HepG2 (cell line): ENCODE measurements at regions not wholly inside any gene's neighbourhood (a gene's known extent, or its start where the extent isn't known, plus 50 kb on each side); places are given as distances from the start of the nearest gene placed in this dataset.

Source experiments
- ATAC-seq: fragments of 200-7000 bp; cut with Tn5 transposase; 3 replicates; pipeline ENCODE4 v1.9.1; 2020; ENCODE audit warnings: mild to moderate bottlenecking, moderate library complexity
- BruUV-seq: library from RNA; stranded (reverse); fragments of 400-500 nt; replicated peaks from 2 replicates; lab custom pipeline; 2021; lab: Mats Ljungman, UMichigan
- CTCF ChIA-PET: fragments of 300-600 bp; formaldehyde crosslinking; extraction: SDS; loops from one replicate; lab custom pipeline; 2021; ENCODE audit warnings: low total read pairs, inconsistent platforms, low intra/inter-chr PET ratio; lab: Yijun Ruan, JAX
- POLR2A ChIA-PET: fragments of 350-600 bp; sonication (Branson Sonifier 250); formaldehyde crosslinking; loops from one replicate; lab custom pipeline; 2020; ENCODE audit warnings: antibody characterized with exemption, inconsistent platforms; lab: Yijun Ruan, JAX
- DNase-seq: peaks from one replicate; pipeline ENCODE4 v3.0.0-alpha.2; 2015; ENCODE audit warnings: low spot score
- FAIRE-seq: peaks from 3 replicates; lab custom pipeline; 2011; peaks lifted over from hg19 to GRCh38; lab: Jason Lieb, UNC
- H2AFZ ChIP-seq: one replicate; pipeline ENCODE4 v1.6.1; 2011; ENCODE audit warnings: low read length, inconsistent platforms
- H3K27ac ChIP-seq: fragments of 300-600 bp; 3 replicates; pipeline ENCODE4 v1.8.0; 2011; ENCODE audit warnings: mixed run types, mild to moderate bottlenecking, mixed read lengths, low read length, inconsistent platforms; ENCODE audit not compliant: insufficient read depth; ENCODE audit errors: extremely low read length
- H3K27me3 ChIP-seq, 2 experiments: fragments of 200-600 bp in 1 of 2; 2 replicates in 1 of 2; 3 replicates in 1 of 2; pipeline versions ENCODE4 v1.6.0 to v1.8.0; 2011; ENCODE audit warnings: low read length in 2 of 2, mild to moderate bottlenecking in 2 of 2, moderate library complexity in 2 of 2, inconsistent platforms in 1 of 2; ENCODE audit not compliant: insufficient read depth in 2 of 2, control insufficient read depth in 1 of 2
- H3K36me3 ChIP-seq, 2 experiments: fragments of 200-600 bp in 1 of 2; replicated peaks in 1 of 2; 2 replicates in 1 of 2; 3 replicates in 1 of 2; pipeline versions ENCODE4 v1.5.1 to v1.8.0; 2011; ENCODE audit warnings: low read length in 2 of 2, inconsistent platforms in 1 of 2; ENCODE audit not compliant: insufficient read depth in 2 of 2, control insufficient read depth in 1 of 2
- H3K4me1 ChIP-seq: 2 replicates; pipeline ENCODE4 v1.5.1; 2012; ENCODE audit warnings: low read length, inconsistent platforms; ENCODE audit not compliant: insufficient read depth
- H3K4me2 ChIP-seq: 2 replicates; pipeline ENCODE4 v1.6.0; 2011; ENCODE audit warnings: low read depth, low read length, inconsistent platforms
- H3K4me3 ChIP-seq, 3 experiments: fragments of 200-600 bp in 1 of 3; sonication (generic), shearing (Covaris generic) in 1 of 3; replicated peaks in 1 of 3; 2 replicates each; pipeline ENCODE4 v1.5.1; 2011 to 2016; ENCODE audit warnings: low read length in 3 of 3, inconsistent platforms in 2 of 3, low read depth in 2 of 3, mild to moderate bottlenecking in 2 of 3, control low read depth in 1 of 3, mixed read lengths in 1 of 3; ENCODE audit not compliant: insufficient read depth in 1 of 3
- H3K79me2 ChIP-seq: one replicate; pipeline ENCODE4 v1.6.1; 2011; ENCODE audit warnings: low read length, inconsistent platforms; ENCODE audit not compliant: insufficient read depth
- H3K9ac ChIP-seq: 2 replicates; pipeline ENCODE4 v1.6.0; 2011; ENCODE audit warnings: mild to moderate bottlenecking, low read depth, low read length, inconsistent platforms; ENCODE audit not compliant: insufficient read depth
- H3K9me3 ChIP-seq: 2 replicates; pipeline ENCODE4 v1.5.1; 2012; ENCODE audit warnings: mild to moderate bottlenecking, low read length
- H4K20me1 ChIP-seq: 2 replicates; pipeline ENCODE4 v1.6.0; 2011; ENCODE audit warnings: inconsistent platforms, mild to moderate bottlenecking, low read length, moderate library complexity; ENCODE audit not compliant: insufficient read depth
- AGO1 ChIP-seq: fragments of 200-400 bp; formaldehyde crosslinking; IDR thresholded peaks from 2 replicates; pipeline ENCODE4 v1.6.1; 2017; ENCODE audit warnings: mild to moderate bottlenecking, low read depth, low read length, moderate library complexity; ENCODE audit not compliant: poor library complexity, severe bottlenecking
- IRF2 ChIP-seq: IDR thresholded peaks from 2 replicates; pipeline ENCODE4 v1.6.1; 2018; ENCODE audit warnings: missing genetic modification reagents, missing compliant biosample characterization
- PREB ChIP-seq: sonication (generic); formaldehyde crosslinking; IDR thresholded peaks from 2 replicates; pipeline ENCODE4 v1.4.0; 2020; ENCODE audit warnings: missing genetic modification reagents
- SALL1 ChIP-seq: sonication (generic); formaldehyde crosslinking; IDR thresholded peaks from 2 replicates; pipeline ENCODE4 v1.8.0; 2022; ENCODE audit warnings: mild to moderate bottlenecking, missing genetic modification reagents
- THAP7 ChIP-seq: sonication (generic); formaldehyde crosslinking; IDR thresholded peaks from 2 replicates; pipeline ENCODE4 v1.8.1; 2023; ENCODE audit warnings: mild to moderate bottlenecking, missing genetic modification reagents
- TRIM22 ChIP-seq: fragments of 450-650 bp; IDR thresholded peaks from 2 replicates; pipeline ENCODE4 v1.6.1; 2017
- ZNF143 ChIP-seq: sonication (generic); formaldehyde crosslinking; IDR thresholded peaks from 2 replicates; pipeline ENCODE4 v1.4.0; 2020; ENCODE audit warnings: missing genetic modification reagents
- ZNF225 ChIP-seq: sonication (generic); formaldehyde crosslinking; IDR thresholded peaks from 2 replicates; pipeline ENCODE4 v1.4.0; 2020; ENCODE audit warnings: mild to moderate bottlenecking, missing genetic modification reagents
- ZNF329 ChIP-seq: sonication (generic); formaldehyde crosslinking; IDR thresholded peaks from 2 replicates; pipeline ENCODE4 v1.9.0; 2021; ENCODE audit warnings: low read depth, mild to moderate bottlenecking, missing genetic modification reagents
- ZNF383 ChIP-seq: sonication (generic); formaldehyde crosslinking; IDR thresholded peaks from 2 replicates; pipeline ENCODE4 v1.4.0; 2020; ENCODE audit warnings: missing genetic modification reagents, mild to moderate bottlenecking, borderline replicate concordance
- WGBS: methylation state at CpG from one replicate; pipeline ENCODE4 v1.1.6; 2017; ENCODE audit warnings: low lambda C conversion rate; 5-methylcytosine and 5-hydroxymethylcytosine counted together
- in situ Hi-C: cut with HindIII; loops from 2 replicates; pipeline ENCODE4 v1.10.0; 2017; ENCODE audit warnings: low pct_unique_long_range_greater_than_20kb; ENCODE audit not compliant: extremely low pct_ligation_motif_present
- intact Hi-C: fragments of 100-400 bp; cut with micrococcal nuclease; formaldehyde crosslinking; loops from one replicate; pipeline ENCODE4 v1.10.0; 2022; ENCODE audit not compliant: unreplicated experiment

GRCh38 chr6:65948062-65948461 lies 241.0 kb upstream of the EYS start:
- ChIA-PET POLR2A (no interaction called here), CTCF (no interaction called here)
- H3K36me3 ChIP-seq, result no peaks in the 10 kb centered on the region
- H3K79me2 ChIP-seq, result no peaks in the 10 kb centered on the region
- H3K9ac ChIP-seq, result no peak overlapping the region
- intact Hi-C loops (no loop called here), in situ Hi-C loops (no loop called here)
- ATAC-seq, result no peak
- H3K4me3 ChIP-seq, result no peak overlapping the region
- H3K27me3 ChIP-seq, result no peaks in the 10 kb centered on the region
- no TSS peak for BruUV-seq
- H3K9me3 ChIP-seq, result no peaks in the 10 kb centered on the region
- DNase-seq, result no peak
- H4K20me1 ChIP-seq, result no peaks in the 10 kb centered on the region
- H3K27ac ChIP-seq, result no peak overlapping the region
- no peak for FAIRE-seq
- TF ChIP-seq THAP7 (no peak), IRF2 (CRISPR knock-in tag) (no peak), ZNF329 (CRISPR knock-in tag) (no peak), TRIM22 (no peak), ZNF225 (CRISPR knock-in tag) (no peak), PREB (CRISPR knock-in tag) (no peak), AGO1 (no peak), ZNF383 (CRISPR knock-in tag) (no peak), SALL1 (CRISPR knock-in tag) (no peak), ZNF143 (no peak)
- H3K4me2 ChIP-seq, result no peak overlapping the region
- no peak overlapping the region for H2AFZ ChIP-seq
- WGBS, result 6% methylated on average over 1 of the region's 1 CpG
- H3K4me1 ChIP-seq, result no peaks in the 10 kb centered on the region
